Esophagus muscularis mucosa (tissue), 4 donors: ENCODE measurements at regions not wholly inside any gene's neighbourhood (a gene's known extent, or its start where the extent isn't known, plus 50 kb on each side); places are given as distances from the start of the nearest gene placed in this dataset.

ENCODE experiments used
- DNase-seq: peaks from one replicate; pipeline ENCODE4 v3.0.0-alpha.2; 2017; ENCODE audit errors: extremely low spot score
- H3K27ac ChIP-seq, 4 donors: fragments of 200-600 bp; sonication (generic); replicated peaks in 1 of 4; 1 replicate in 3 of 4; 2 replicates in 1 of 4; pipeline ENCODE4 v1.5.1; 2016 to 2019; ENCODE audit warnings: mild to moderate bottlenecking in 1 of 4
- H3K27me3 ChIP-seq, 4 donors: fragments of 200-600 bp; sonication (generic); one replicate each; pipeline versions ENCODE4 v1.5.1 to v1.6.0; 2016 to 2019
- H3K36me3 ChIP-seq, 4 donors: fragments of 200-600 bp; sonication (generic); one replicate each; pipeline ENCODE4 v1.5.1; 2016 to 2019
- H3K4me1 ChIP-seq, 4 donors: fragments of 200-600 bp; sonication (generic); one replicate each; pipeline ENCODE4 v1.5.1; 2016 to 2019
- H3K4me3 ChIP-seq, 4 donors: fragments of 200-600 bp; sonication (generic); 1 replicate in 2 of 4; 2 replicates in 2 of 4; pipeline ENCODE4 v1.5.1; 2016 to 2019; ENCODE audit warnings: mild to moderate bottlenecking in 4 of 4, moderate library complexity in 1 of 4
- H3K9me3 ChIP-seq, 4 donors: fragments of 200-600 bp; sonication (generic); 1 replicate in 3 of 4; 2 replicates in 1 of 4; pipeline ENCODE4 v1.5.1; 2016 to 2019
- EP300 ChIP-seq: sonication (generic); formaldehyde crosslinking; IDR thresholded peaks from one replicate; pipeline ENCODE4 v1.6.1; 2017; ENCODE audit warnings: antibody characterized with exemption
- POLR2A ChIP-seq: fragments of 450-650 bp; IDR thresholded peaks from one replicate; pipeline ENCODE4 v1.6.1; 2017; ENCODE audit warnings: antibody characterized with exemption, moderate library complexity, mild to moderate bottlenecking, low read depth
- POLR2AphosphoS5 ChIP-seq, 2 donors: sonication (generic); formaldehyde crosslinking; IDR thresholded peaks; one replicate each; pipeline ENCODE4 v1.6.1; 2017; ENCODE audit warnings: antibody characterized with exemption in 2 of 2
- WGBS: methylation state at CpG from one replicate; pipeline ENCODE4 v1.1.5; 2018; 5-methylcytosine and 5-hydroxymethylcytosine counted together
- intact Hi-C: fragments of 100-400 bp; cut with DNase I; formaldehyde crosslinking; loops from one replicate; pipeline ENCODE4 v1.15.1; 2023
- TF ChIP-seq, protein P1 (sequence below), 3 experiments: fragments of 200-600 bp in 2 of 3; fragments of 450-650 bp in 1 of 3; sonication (generic) in 2 of 3; IDR thresholded peaks; one replicate each; pipeline ENCODE4 v1.5.1; 2017 to 2019; ENCODE audit warnings: antibody characterized with exemption in 3 of 3, mild to moderate bottlenecking in 2 of 3, moderate library complexity in 1 of 3

DNA sequence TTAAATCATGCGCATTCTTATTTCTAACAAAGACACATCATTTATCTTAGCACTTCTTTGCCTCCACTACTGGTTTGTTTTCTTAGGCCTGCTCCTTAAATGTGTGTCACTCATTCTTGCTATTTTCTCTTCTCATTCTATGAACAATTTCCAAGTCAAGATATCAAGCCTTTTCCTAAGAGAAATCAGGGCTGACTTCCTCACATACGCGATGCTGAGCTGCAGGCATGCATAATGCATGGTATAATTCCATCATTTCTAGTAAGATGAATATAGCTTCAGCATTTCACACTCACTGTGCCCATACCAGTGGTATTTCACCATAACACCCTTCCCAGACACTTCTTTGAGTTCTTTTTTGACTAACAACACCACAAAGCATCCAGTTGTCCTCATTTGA, 838.9 kb upstream of the DDX18 start:
- Histone ChIP-seq H3K4me3 (no peak overlapping the region), H3K36me3 (no peaks in the 10 kb centered on the region), H3K27ac (no peak overlapping the region), H3K9me3 (peaks cover 0 to 7% (median 1%) of the 10 kb centered on the region in 4 donors), H3K27me3 (no peaks in the 10 kb centered on the region), H3K4me1 (no peaks in the 10 kb centered on the region)
- TF ChIP-seq, protein P1, sequence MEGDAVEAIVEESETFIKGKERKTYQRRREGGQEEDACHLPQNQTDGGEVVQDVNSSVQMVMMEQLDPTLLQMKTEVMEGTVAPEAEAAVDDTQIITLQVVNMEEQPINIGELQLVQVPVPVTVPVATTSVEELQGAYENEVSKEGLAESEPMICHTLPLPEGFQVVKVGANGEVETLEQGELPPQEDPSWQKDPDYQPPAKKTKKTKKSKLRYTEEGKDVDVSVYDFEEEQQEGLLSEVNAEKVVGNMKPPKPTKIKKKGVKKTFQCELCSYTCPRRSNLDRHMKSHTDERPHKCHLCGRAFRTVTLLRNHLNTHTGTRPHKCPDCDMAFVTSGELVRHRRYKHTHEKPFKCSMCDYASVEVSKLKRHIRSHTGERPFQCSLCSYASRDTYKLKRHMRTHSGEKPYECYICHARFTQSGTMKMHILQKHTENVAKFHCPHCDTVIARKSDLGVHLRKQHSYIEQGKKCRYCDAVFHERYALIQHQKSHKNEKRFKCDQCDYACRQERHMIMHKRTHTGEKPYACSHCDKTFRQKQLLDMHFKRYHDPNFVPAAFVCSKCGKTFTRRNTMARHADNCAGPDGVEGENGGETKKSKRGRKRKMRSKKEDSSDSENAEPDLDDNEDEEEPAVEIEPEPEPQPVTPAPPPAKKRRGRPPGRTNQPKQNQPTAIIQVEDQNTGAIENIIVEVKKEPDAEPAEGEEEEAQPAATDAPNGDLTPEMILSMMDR (IDR thresholded peaks at IDR 0.05) = no peak
- no peak for TF ChIP-seq POLR2AphosphoS5 (IDR thresholded peaks at IDR 0.05)
- TF ChIP-seq EP300 = no peak
- TF ChIP-seq POLR2A = no peak
- intact Hi-C loops = no loop called here
- DNase-seq = no peak
- WGBS = 89% methylated on average over 3 of the region's 3 CpGs

- Histone ChIP-seq H3K4me3 (no peak overlapping the region), H3K36me3 (no peaks in the 10 kb centered on the region), H3K27me3 (no peaks in the 10 kb centered on the region), H3K9me3 (peaks cover 0 to 13% (median 3%) of the 10 kb centered on the region in 4 donors), H3K27ac (no peak overlapping the region), H3K4me1 (no peaks in the 10 kb centered on the region)
- TF ChIP-seq EP300 = no peak
- no peak for TF ChIP-seq POLR2A
- TF ChIP-seq, protein P1 (IDR thresholded peaks at IDR 0.05) = no peak
- no peak for TF ChIP-seq POLR2AphosphoS5 (IDR thresholded peaks at IDR 0.05)
- intact Hi-C loops = no loop called here
- DNase-seq = no peak
- 96% methylated on average over 2 of the region's 2 CpGs for WGBS
These were observed 834.4 kb upstream of the DDX18 start for GRCh38 chr2:116979916-116980764.

DNA sequence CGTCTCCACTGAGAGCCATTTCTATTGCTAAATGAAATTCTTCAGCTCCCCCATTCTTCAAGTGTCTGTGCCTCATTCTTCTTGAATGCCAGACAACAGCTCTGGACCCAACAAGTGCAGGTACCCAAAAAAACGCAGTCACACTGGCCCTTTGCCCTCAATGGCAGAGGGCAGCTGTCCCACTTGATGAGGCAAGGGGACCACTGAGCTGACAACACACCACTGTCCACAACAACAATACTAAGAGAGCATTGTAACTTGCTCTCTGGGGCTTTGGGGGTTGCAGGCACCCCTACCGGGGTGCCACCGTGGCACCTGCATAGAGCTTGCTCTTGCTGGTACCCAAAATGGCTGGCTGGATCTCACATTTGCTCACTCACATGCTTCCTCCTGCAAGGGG, 827.0 kb upstream of the DDX18 start:
- H3K4me1 ChIP-seq = no peaks in the 10 kb centered on the region
- peaks cover 0 to 11% (median 2%) of the 10 kb centered on the region in 4 donors for H3K9me3 ChIP-seq
- no peak for DNase-seq
- H3K36me3 ChIP-seq = no peaks in the 10 kb centered on the region
- H3K27me3 ChIP-seq = no peaks in the 10 kb centered on the region
- no peak overlapping the region for H3K4me3 ChIP-seq
- intact Hi-C loops = no loop called here
- TF ChIP-seq POLR2AphosphoS5 (IDR thresholded peaks at IDR 0.05) = no peak
- TF ChIP-seq POLR2A = no peak
- TF ChIP-seq EP300 = no peak
- TF ChIP-seq, protein P1 (IDR thresholded peaks at IDR 0.05) = no peak
- no peak overlapping the region for H3K27ac ChIP-seq
- WGBS = 89% methylated on average over 4 of the region's 4 CpGs

GRCh38 chr2:116988303-116988702, 826.2 kb upstream of the DDX18 start:
- Histone ChIP-seq H3K27ac (no peak overlapping the region), H3K4me1 (no peaks in the 10 kb centered on the region), H3K27me3 (no peaks in the 10 kb centered on the region), H3K9me3 (peaks cover 0 to 11% (median 2%) of the 10 kb centered on the region in 4 donors), H3K36me3 (no peaks in the 10 kb centered on the region), H3K4me3 (no peak overlapping the region)
- intact Hi-C loops = no loop called here
- no peak for DNase-seq
- TF ChIP-seq POLR2A (no peak), POLR2AphosphoS5 (IDR thresholded peaks at IDR 0.05) (no peak), EP300 (no peak)
- TF ChIP-seq, protein P1 (IDR thresholded peaks at IDR 0.05) = no peak
